SK-N-SH (cell line): ENCODE measurements at regions not wholly inside any gene's neighbourhood (a gene's known extent, or its start where the extent isn't known, plus 50 kb on each side); places are given as distances from the start of the nearest gene placed in this dataset.

Source experiments
- CTCF ChIA-PET: fragments of 300-600, 350-600 bp; formaldehyde crosslinking; extraction: SDS; loops from one replicate; lab custom pipeline; 2021; lab: Yijun Ruan, JAX
- POLR2A ChIA-PET: fragments of 350-600 bp; sonication (Branson Sonifier 250); formaldehyde crosslinking; extraction: SDS; loops from one replicate; lab custom pipeline; 2020; ENCODE audit warnings: antibody characterized with exemption, inconsistent platforms; lab: Yijun Ruan, JAX
- DNase-seq: peaks from one replicate; pipeline ENCODE4 v3.0.0; 2012
- H2AFZ ChIP-seq: fragments of 200-600 bp; sonication (generic); 2 replicates; pipeline ENCODE4 v1.8.1; 2016; ENCODE audit warnings: antibody characterized with exemption, mild to moderate bottlenecking, low read depth
- H3F3A ChIP-seq: fragments of 200-600 bp; sonication (generic); replicated peaks from 2 replicates; pipeline ENCODE3; 2016; ENCODE audit warnings: antibody characterized with exemption, mild to moderate bottlenecking; ENCODE audit not compliant: insufficient read depth
- H3K27ac ChIP-seq, 2 experiments: fragments of 200-500 bp in 1 of 2; fragments of 200-600 bp in 1 of 2; sonication (Bioruptor generic) in 1 of 2; sonication (generic), shearing (Covaris generic) in 1 of 2; 2 replicates each; pipeline versions ENCODE4 v1.5.1 to v1.6.1; 2014 to 2016; ENCODE audit warnings: low read depth in 2 of 2, inconsistent platforms in 1 of 2, low read length in 1 of 2, mild to moderate bottlenecking in 1 of 2, mixed read lengths in 1 of 2
- H3K27me3 ChIP-seq: fragments of 200-600 bp; sonication (generic), shearing (Covaris generic); 2 replicates; pipeline ENCODE4 v1.6.1; 2016; ENCODE audit warnings: mixed run types; ENCODE audit not compliant: insufficient read depth
- H3K36me3 ChIP-seq, 2 experiments: fragments of 200-500 bp in 1 of 2; fragments of 200-600 bp in 1 of 2; sonication (Bioruptor generic) in 1 of 2; sonication (generic) in 1 of 2; replicated peaks in 1 of 2; 2 replicates each; pipeline versions ENCODE3 to v1.5.1; 2014 to 2016; ENCODE audit warnings: low read length in 1 of 2, mild to moderate bottlenecking in 1 of 2; ENCODE audit not compliant: insufficient read depth in 2 of 2, control insufficient read depth in 1 of 2
- H3K4me1 ChIP-seq, 2 experiments: fragments of 200-500 bp in 1 of 2; fragments of 200-600 bp in 1 of 2; sonication (Bioruptor generic) in 1 of 2; sonication (generic), shearing (Covaris generic) in 1 of 2; 2 replicates each; pipeline versions ENCODE4 v1.5.1 to v1.6.1; 2014 to 2016; ENCODE audit warnings: low read depth in 1 of 2, low read length in 1 of 2, mixed run types in 1 of 2; ENCODE audit not compliant: insufficient read depth in 2 of 2, control insufficient read depth in 1 of 2
- H3K4me2 ChIP-seq: fragments of 200-600 bp; sonication (generic), shearing (Covaris generic); 2 replicates; pipeline ENCODE4 v1.6.1; 2017; ENCODE audit warnings: mixed run types
- H3K4me3 ChIP-seq, 2 experiments: fragments of 200-500 bp in 1 of 2; fragments of 200-600 bp in 1 of 2; sonication (Bioruptor generic) in 1 of 2; sonication (generic), shearing (Covaris generic) in 1 of 2; 2 replicates each; pipeline versions ENCODE4 v1.5.1 to v1.8.1; 2014 to 2016; ENCODE audit warnings: low read depth in 2 of 2, inconsistent platforms in 1 of 2, low read length in 1 of 2, mild to moderate bottlenecking in 1 of 2, mixed read lengths in 1 of 2, moderate library complexity in 1 of 2
- H3K79me2 ChIP-seq: fragments of 200-600 bp; sonication (generic); 2 replicates; pipeline ENCODE4 v1.8.1; 2017; ENCODE audit warnings: mild to moderate bottlenecking; ENCODE audit not compliant: insufficient read depth
- H3K9ac ChIP-seq: fragments of 200-600 bp; sonication (generic); 2 replicates; pipeline ENCODE4 v1.6.1; 2017; ENCODE audit warnings: mixed run types
- H3K9me2 ChIP-seq: fragments of 200-600 bp; sonication (generic); 2 replicates; pipeline ENCODE4 v1.6.1; 2017; ENCODE audit warnings: mixed run types
- H3K9me3 ChIP-seq: fragments of 200-600 bp; sonication (generic); 2 replicates; pipeline ENCODE4 v1.6.1; 2017; ENCODE audit warnings: mixed run types, mild to moderate bottlenecking, moderate library complexity
- H4K20me1 ChIP-seq: fragments of 200-600 bp; sonication (generic); 2 replicates; pipeline ENCODE4 v1.6.1; 2017; ENCODE audit warnings: mild to moderate bottlenecking, mixed run types; ENCODE audit not compliant: insufficient read depth
- EP300 ChIP-seq, 2 experiments: IDR thresholded peaks; 2 replicates each; pipeline versions ENCODE4 v1.4.0 to v1.6.1; 2012; ENCODE audit warnings: borderline replicate concordance in 1 of 2, low read depth in 1 of 2, low read length in 1 of 2
- FOSL2 ChIP-seq: IDR thresholded peaks from 2 replicates; pipeline ENCODE4 v1.4.0; 2012; ENCODE audit warnings: low read depth, mild to moderate bottlenecking, moderate library complexity, borderline replicate concordance
- GABPA ChIP-seq: IDR thresholded peaks from 2 replicates; pipeline ENCODE4 v1.4.0; 2012; ENCODE audit warnings: low read depth, mild to moderate bottlenecking
- JUND ChIP-seq: IDR thresholded peaks from 2 replicates; pipeline ENCODE4 v1.4.0; 2012
- MEF2A ChIP-seq: IDR thresholded peaks from 2 replicates; pipeline ENCODE4 v1.4.0; 2012; ENCODE audit warnings: low read depth, borderline replicate concordance
- MXI1 ChIP-seq: IDR thresholded peaks from 2 replicates; pipeline ENCODE4 v1.6.1; 2012; ENCODE audit warnings: mild to moderate bottlenecking, low read depth, low read length, improper control_type of control experiment
- PBX3 ChIP-seq: IDR thresholded peaks from 2 replicates; pipeline ENCODE4; 2012
- RCOR1 ChIP-seq: fragments of 150-350 bp; IDR thresholded peaks from 2 replicates; pipeline ENCODE4 v1.6.1; 2017; ENCODE audit warnings: antibody characterized with exemption, low read length
- RFX5 ChIP-seq: IDR thresholded peaks from 2 replicates; pipeline ENCODE4 v1.6.1; 2012; ENCODE audit warnings: mild to moderate bottlenecking, improper control_type of control experiment, low read length
- RXRA ChIP-seq: IDR thresholded peaks from 2 replicates; pipeline ENCODE4 v1.4.0; 2012; ENCODE audit warnings: low read depth, mild to moderate bottlenecking, borderline replicate concordance
- SIN3A ChIP-seq: IDR thresholded peaks from 2 replicates; pipeline ENCODE4 v1.6.1; 2012; ENCODE audit warnings: low read depth, mild to moderate bottlenecking, low read length, moderate library complexity, borderline replicate concordance
- SMC3 ChIP-seq: IDR thresholded peaks from 2 replicates; pipeline ENCODE4 v1.6.1; 2012; ENCODE audit warnings: low read depth, low read length, improper control_type of control experiment
- TCF12 ChIP-seq: IDR thresholded peaks from 2 replicates; pipeline ENCODE4 v1.4.0; 2012
- TEAD4 ChIP-seq: IDR thresholded peaks from 2 replicates; pipeline ENCODE4 v1.4.0; 2012; ENCODE audit warnings: mild to moderate bottlenecking, borderline replicate concordance; ENCODE audit not compliant: insufficient read depth
- YY1 ChIP-seq: IDR thresholded peaks from 2 replicates; pipeline ENCODE4 v1.4.0; 2012; ENCODE audit warnings: low read depth, mild to moderate bottlenecking
- WGBS: methylation state at CpG from one replicate; pipeline ENCODE4 v1.1.6; 2017; ENCODE audit warnings: low lambda C conversion rate; 5-methylcytosine and 5-hydroxymethylcytosine counted together
- TF ChIP-seq, protein P1 (sequence below): fragments of 200-600 bp; sonication (generic); IDR thresholded peaks from 2 replicates; pipeline ENCODE4 v1.6.1; 2017; ENCODE audit warnings: antibody characterized with exemption, mild to moderate bottlenecking, moderate library complexity
- TF ChIP-seq, protein P2 (sequence below): IDR thresholded peaks from 2 replicates; pipeline ENCODE4 v1.4.0; 2012; ENCODE audit warnings: low read depth, borderline replicate concordance
- TF ChIP-seq, protein P3 (sequence below): IDR thresholded peaks from 2 replicates; pipeline ENCODE4 v1.4.0; 2012; ENCODE audit warnings: low read depth, borderline replicate concordance

DNA sequence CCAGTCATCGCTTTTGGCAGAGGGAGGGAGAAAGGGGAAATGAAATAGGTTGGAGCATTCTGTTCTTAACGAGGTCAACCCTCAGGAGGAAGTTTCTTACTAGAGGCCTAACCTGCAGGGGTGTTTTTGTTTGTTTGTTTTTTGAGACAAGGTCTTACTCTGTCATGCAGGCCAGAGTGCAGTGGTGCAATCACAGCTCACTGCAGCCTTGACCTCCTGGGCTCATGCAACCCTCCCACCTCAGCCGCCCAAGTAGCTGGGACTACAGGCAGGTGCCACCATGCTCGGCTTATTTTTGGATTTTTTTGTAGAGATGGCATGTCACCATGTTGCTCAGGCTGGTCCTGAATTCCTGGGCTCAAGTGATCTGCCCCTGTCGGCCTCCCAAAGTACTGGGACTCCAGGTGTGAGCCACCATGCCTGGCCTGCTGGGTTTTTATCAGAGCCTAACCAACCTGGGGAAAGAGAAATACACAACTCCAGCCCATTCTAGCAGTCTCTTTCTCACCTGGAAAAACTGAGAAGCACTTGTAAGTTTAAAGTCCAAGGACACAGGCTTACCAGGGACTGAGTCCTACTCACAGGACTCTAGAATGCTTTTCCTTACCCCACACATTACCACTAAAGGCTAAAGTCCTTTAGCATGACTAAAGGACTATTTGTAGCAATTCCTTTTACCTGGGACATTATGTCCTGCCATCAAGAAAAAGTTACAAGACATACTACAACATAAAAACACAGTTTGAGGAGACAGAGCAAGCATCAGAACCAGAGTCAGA lies 101.0 kb upstream of the EGFR start:
- no peak overlapping the region for H3K4me2 ChIP-seq
- ChIA-PET CTCF (interaction anchor here (1.2 kb wide), 1 partner anchor 337 kb away, joined by 3 read pairs; no protein-coding TSS in a partner anchor), POLR2A (no interaction called here)
- H3K4me3 ChIP-seq = no peak overlapping the region
- 79% methylated on average over 5 of the region's 5 CpGs for whole genome bisulfite sequencing
- H3K27me3 ChIP-seq = no peaks in the 10 kb centered on the region
- H3K9me2 ChIP-seq = no peaks in the 10 kb centered on the region
- TF ChIP-seq MEF2A (no peak), EP300 (IDR thresholded peaks at IDR 0.05; ENCODE audit: borderline replicate concordance in 1 of 2, low read depth in 1 of 2, low read length in 1 of 2) (no peak)
- TF ChIP-seq, protein P1, sequence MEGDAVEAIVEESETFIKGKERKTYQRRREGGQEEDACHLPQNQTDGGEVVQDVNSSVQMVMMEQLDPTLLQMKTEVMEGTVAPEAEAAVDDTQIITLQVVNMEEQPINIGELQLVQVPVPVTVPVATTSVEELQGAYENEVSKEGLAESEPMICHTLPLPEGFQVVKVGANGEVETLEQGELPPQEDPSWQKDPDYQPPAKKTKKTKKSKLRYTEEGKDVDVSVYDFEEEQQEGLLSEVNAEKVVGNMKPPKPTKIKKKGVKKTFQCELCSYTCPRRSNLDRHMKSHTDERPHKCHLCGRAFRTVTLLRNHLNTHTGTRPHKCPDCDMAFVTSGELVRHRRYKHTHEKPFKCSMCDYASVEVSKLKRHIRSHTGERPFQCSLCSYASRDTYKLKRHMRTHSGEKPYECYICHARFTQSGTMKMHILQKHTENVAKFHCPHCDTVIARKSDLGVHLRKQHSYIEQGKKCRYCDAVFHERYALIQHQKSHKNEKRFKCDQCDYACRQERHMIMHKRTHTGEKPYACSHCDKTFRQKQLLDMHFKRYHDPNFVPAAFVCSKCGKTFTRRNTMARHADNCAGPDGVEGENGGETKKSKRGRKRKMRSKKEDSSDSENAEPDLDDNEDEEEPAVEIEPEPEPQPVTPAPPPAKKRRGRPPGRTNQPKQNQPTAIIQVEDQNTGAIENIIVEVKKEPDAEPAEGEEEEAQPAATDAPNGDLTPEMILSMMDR = no peak
- no peak for DNase-seq
- H4K20me1 ChIP-seq = no peaks in the 10 kb centered on the region
- no peaks in the 10 kb centered on the region for H3K36me3 ChIP-seq
- no peak overlapping the region for H3K9ac ChIP-seq
- no peak overlapping the region for H3K27ac ChIP-seq
- H3K9me3 ChIP-seq = peaks cover 6% of the 10 kb centered on the region; the same call in 1 of the 2 replicates
- no peaks in the 10 kb centered on the region for H3K79me2 ChIP-seq
- H2AFZ ChIP-seq = no peak overlapping the region
- H3K4me1 ChIP-seq = no peaks in the 10 kb centered on the region; a peak in 1 of 4 replicates
- no peaks in the 10 kb centered on the region for H3F3A ChIP-seq

- Histone ChIP-seq H2AFZ (peak overlapping the region; percentile 45; the same call in 1 of the 2 replicates), H3F3A (no peaks in the 10 kb centered on the region), H4K20me1 (no peaks in the 10 kb centered on the region), H3K79me2 (no peaks in the 10 kb centered on the region), H3K9me2 (no peaks in the 10 kb centered on the region), H3K9ac (no peak overlapping the region), H3K4me1 (no peaks in the 10 kb centered on the region; a peak in 1 of 4 replicates), H3K27ac (no peak overlapping the region), H3K27me3 (no peaks in the 10 kb centered on the region), H3K4me2 (no peak overlapping the region), H3K9me3 (peaks cover 12% of the 10 kb centered on the region; the same call in 1 of the 2 replicates), H3K4me3 (no peak overlapping the region), H3K36me3 (no peaks in the 10 kb centered on the region)
- ChIA-PET POLR2A (no interaction called here), CTCF (no interaction called here)
- WGBS = 77% methylated on average over 3 of the region's 3 CpGs
- DNase-seq = no peak
- TF ChIP-seq, protein P2, sequence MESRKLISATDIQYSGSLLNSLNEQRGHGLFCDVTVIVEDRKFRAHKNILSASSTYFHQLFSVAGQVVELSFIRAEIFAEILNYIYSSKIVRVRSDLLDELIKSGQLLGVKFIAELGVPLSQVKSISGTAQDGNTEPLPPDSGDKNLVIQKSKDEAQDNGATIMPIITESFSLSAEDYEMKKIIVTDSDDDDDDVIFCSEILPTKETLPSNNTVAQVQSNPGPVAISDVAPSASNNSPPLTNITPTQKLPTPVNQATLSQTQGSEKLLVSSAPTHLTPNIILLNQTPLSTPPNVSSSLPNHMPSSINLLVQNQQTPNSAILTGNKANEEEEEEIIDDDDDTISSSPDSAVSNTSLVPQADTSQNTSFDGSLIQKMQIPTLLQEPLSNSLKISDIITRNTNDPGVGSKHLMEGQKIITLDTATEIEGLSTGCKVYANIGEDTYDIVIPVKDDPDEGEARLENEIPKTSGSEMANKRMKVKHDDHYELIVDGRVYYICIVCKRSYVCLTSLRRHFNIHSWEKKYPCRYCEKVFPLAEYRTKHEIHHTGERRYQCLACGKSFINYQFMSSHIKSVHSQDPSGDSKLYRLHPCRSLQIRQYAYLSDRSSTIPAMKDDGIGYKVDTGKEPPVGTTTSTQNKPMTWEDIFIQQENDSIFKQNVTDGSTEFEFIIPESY = no peak
- TF ChIP-seq YY1 (no peak), RXRA (no peak), PBX3 (no peak), MXI1 (no peak), TCF12 (no peak), RFX5 (no peak), RCOR1 (no peak), JUND (no peak), SMC3 (no peak), SIN3A (no peak), GABPA (no peak), TEAD4 (no peak), FOSL2 (no peak)
- TF ChIP-seq, protein P3, sequence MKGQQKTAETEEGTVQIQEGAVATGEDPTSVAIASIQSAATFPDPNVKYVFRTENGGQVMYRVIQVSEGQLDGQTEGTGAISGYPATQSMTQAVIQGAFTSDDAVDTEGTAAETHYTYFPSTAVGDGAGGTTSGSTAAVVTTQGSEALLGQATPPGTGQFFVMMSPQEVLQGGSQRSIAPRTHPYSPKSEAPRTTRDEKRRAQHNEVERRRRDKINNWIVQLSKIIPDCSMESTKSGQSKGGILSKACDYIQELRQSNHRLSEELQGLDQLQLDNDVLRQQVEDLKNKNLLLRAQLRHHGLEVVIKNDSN = no peak
- TF ChIP-seq, protein P1 = no peak
Measured at GRCh38 chr7:54921116-54921515, 97.7 kb upstream of the EGFR start.
